ENCODE measurements at regions not wholly inside any gene's neighbourhood (a gene's known extent, or its start where the extent isn't known, plus 50 kb on each side); places are given as distances from the start of the nearest gene placed in this dataset.

DNA sequence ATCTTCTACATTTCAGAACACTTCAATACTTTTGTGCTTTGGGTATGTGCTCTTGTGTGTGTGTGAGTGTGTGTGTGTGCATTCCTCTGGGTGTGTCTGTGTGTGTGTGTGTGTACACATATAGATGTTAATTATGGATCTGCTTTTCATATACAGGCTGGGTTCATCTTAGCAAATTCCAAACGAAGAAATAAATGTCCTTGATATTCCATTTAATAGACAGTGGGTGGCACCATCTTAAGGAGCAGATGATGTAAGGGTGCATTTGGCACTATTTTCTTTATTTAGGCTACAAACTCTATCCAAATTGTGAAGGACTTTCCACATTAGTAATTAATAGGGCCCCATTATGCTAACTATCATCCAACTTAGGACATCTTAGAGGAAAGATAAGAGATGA lies 425.8 kb upstream of the POU3F3 start:
- H3K4me1 ChIP-seq (ENCODE audit: low read depth, poor library complexity, severe bottlenecking), result no peaks in the 10 kb centered on the region
- no peaks in the 10 kb centered on the region for H3K79me2 ChIP-seq (ENCODE audit: insufficient read depth, low read depth)
- H3K4me2 ChIP-seq, result no peak overlapping the region
- no peak overlapping the region for H3K4me3 ChIP-seq (IDR thresholded peaks at IDR 0.05; ENCODE audit: insufficient read depth, low read depth, low read length)
- H4K20me1 ChIP-seq (ENCODE audit: insufficient read depth), result no peaks in the 10 kb centered on the region
- no peak overlapping the region for H3K27ac ChIP-seq
- H2AFZ ChIP-seq (ENCODE audit: low read depth), result no peak overlapping the region
- no peaks in the 10 kb centered on the region for H3K27me3 ChIP-seq (ENCODE audit: insufficient read depth, low read depth)
- H3K9ac ChIP-seq, result no peak overlapping the region
- H3K36me3 ChIP-seq (ENCODE audit: insufficient read depth), result no peaks in the 10 kb centered on the region
- TF ChIP-seq, protein P1, sequence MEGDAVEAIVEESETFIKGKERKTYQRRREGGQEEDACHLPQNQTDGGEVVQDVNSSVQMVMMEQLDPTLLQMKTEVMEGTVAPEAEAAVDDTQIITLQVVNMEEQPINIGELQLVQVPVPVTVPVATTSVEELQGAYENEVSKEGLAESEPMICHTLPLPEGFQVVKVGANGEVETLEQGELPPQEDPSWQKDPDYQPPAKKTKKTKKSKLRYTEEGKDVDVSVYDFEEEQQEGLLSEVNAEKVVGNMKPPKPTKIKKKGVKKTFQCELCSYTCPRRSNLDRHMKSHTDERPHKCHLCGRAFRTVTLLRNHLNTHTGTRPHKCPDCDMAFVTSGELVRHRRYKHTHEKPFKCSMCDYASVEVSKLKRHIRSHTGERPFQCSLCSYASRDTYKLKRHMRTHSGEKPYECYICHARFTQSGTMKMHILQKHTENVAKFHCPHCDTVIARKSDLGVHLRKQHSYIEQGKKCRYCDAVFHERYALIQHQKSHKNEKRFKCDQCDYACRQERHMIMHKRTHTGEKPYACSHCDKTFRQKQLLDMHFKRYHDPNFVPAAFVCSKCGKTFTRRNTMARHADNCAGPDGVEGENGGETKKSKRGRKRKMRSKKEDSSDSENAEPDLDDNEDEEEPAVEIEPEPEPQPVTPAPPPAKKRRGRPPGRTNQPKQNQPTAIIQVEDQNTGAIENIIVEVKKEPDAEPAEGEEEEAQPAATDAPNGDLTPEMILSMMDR (conservative IDR thresholded peaks at IDR 0.05; ENCODE audit: low read depth, low read length), result no peak

DNA sequence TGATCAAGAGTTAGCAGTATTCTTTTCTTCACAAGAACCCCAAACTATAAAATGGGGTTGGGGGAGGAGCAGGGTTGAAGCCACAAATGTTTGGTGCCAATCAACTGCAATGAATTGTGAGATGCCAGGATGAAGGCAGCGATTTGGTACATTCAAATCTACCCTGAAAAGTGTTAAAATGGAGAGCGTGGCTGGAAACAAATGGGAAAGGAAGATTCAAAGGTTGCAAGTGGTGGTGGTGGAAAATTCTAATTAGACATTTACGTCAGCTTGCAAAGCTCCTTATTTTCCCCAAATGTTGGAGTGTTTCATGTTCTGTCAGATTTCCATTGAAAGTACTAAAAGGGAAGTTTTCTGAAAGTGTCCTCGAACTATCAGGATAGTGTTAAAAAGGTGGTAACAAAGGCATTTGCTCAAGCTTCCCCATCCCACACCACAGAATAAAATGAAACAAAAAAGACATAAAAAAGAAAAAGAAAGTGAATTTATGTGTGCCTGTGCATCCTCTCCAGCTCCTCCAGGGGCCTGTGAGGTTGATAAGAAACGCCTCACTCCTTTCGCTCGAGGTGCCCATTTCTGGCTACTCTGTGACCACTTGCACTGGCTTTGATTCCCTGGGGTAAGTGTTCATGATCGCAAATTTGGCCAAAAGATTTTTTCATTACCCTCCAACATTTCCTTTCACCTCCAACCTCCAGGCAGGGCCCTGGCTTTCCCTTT lies 424.1 kb upstream of the POU3F3 start:
- Histone ChIP-seq H3K27me3 (ENCODE audit: insufficient read depth, low read depth) (no peaks in the 10 kb centered on the region), H3K9ac (no peak overlapping the region), H4K20me1 (ENCODE audit: insufficient read depth) (no peaks in the 10 kb centered on the region), H3K27ac (no peak overlapping the region), H3K4me3 (IDR thresholded peaks at IDR 0.05; ENCODE audit: insufficient read depth, low read depth, low read length) (no peak overlapping the region), H3K4me2 (no peak overlapping the region), H3K79me2 (ENCODE audit: insufficient read depth, low read depth) (no peaks in the 10 kb centered on the region), H3K36me3 (ENCODE audit: insufficient read depth) (no peaks in the 10 kb centered on the region), H3K4me1 (ENCODE audit: low read depth, poor library complexity, severe bottlenecking) (peaks cover 10% of the 10 kb centered on the region), H2AFZ (ENCODE audit: low read depth) (no peak overlapping the region)
- TF ChIP-seq, protein P1 (conservative IDR thresholded peaks at IDR 0.05; ENCODE audit: low read depth, low read length), result no peak

DNA sequence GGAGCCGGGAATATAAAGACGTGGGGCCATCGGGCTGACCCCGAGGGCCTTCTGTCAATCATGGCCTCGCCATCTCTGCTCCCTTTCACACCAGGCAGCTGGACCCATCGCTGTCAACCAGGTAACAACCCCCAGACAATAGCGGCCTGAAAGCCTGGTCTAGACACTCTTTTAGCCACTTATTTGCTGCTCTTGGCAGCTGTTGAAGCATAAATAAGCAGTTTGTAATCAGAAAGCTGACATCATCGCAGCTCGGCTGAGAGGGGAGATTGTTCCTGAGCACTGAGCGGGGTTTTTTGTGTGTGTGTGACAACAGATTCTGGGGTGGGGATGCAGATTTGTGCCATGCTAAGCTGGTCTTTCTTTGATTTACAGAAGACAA lies 423.6 kb upstream of the POU3F3 start:
- Histone ChIP-seq H3K36me3 (ENCODE audit: insufficient read depth) (no peaks in the 10 kb centered on the region), H3K27ac (no peak overlapping the region), H3K27me3 (ENCODE audit: insufficient read depth, low read depth) (no peaks in the 10 kb centered on the region), H3K79me2 (ENCODE audit: insufficient read depth, low read depth) (no peaks in the 10 kb centered on the region), H4K20me1 (ENCODE audit: insufficient read depth) (no peaks in the 10 kb centered on the region), H3K4me3 (IDR thresholded peaks at IDR 0.05; ENCODE audit: insufficient read depth, low read depth, low read length) (no peak overlapping the region), H3K4me1 (ENCODE audit: low read depth, poor library complexity, severe bottlenecking) (peaks cover 13% of the 10 kb centered on the region), H3K9ac (no peak overlapping the region), H2AFZ (ENCODE audit: low read depth) (no peak overlapping the region), H3K4me2 (no peak overlapping the region)
- TF ChIP-seq, protein P1 (conservative IDR thresholded peaks at IDR 0.05; ENCODE audit: low read depth, low read length), result no peak

DNA sequence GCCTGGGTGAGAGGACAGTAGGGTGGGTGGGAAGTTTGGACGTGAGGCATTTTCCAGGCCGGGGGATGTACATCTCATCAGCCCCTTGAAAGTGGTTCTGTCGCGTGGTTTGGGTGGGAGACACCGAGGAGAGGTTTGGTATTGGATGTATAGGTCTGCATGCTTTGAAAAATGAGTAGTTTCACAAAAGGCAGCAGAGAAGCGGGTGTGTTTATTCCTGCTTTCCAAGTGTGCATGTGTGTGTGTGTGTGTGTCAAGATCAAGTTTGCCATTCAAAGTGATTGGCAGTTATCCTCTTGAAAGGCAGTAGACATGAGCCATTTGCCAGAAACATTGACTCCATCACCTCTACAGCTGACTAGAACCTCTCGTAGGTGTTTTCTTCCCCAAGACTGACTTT lies 423.1 kb upstream of the POU3F3 start:
- H3K4me1 ChIP-seq (ENCODE audit: low read depth, poor library complexity, severe bottlenecking), result peaks cover 13% of the 10 kb centered on the region
- no peaks in the 10 kb centered on the region for H3K27me3 ChIP-seq (ENCODE audit: insufficient read depth, low read depth)
- no peaks in the 10 kb centered on the region for H3K79me2 ChIP-seq (ENCODE audit: insufficient read depth, low read depth)
- no peak overlapping the region for H3K27ac ChIP-seq
- H3K4me2 ChIP-seq, result no peak overlapping the region
- TF ChIP-seq, protein P1 (conservative IDR thresholded peaks at IDR 0.05; ENCODE audit: low read depth, low read length), result no peak
- no peak overlapping the region for H2AFZ ChIP-seq (ENCODE audit: low read depth)
- no peak overlapping the region for H3K4me3 ChIP-seq (IDR thresholded peaks at IDR 0.05; ENCODE audit: insufficient read depth, low read depth, low read length)
- H3K36me3 ChIP-seq (ENCODE audit: insufficient read depth), result no peaks in the 10 kb centered on the region
- no peaks in the 10 kb centered on the region for H4K20me1 ChIP-seq (ENCODE audit: insufficient read depth)
- no peak overlapping the region for H3K9ac ChIP-seq
